ENCODE measurements at regions not wholly inside any gene's neighbourhood (a gene's known extent, or its start where the extent isn't known, plus 50 kb on each side); places are given as distances from the start of the nearest gene placed in this dataset.

- H3K4me3 ChIP-seq: no peak overlapping the region
- no peak overlapping the region for H3K27ac ChIP-seq
- H3K36me3 ChIP-seq: no peaks in the 10 kb centered on the region
- intact Hi-C loops (cut with DNase I): no loop called here
- no peak for ATAC-seq
- H3K27me3 ChIP-seq (ENCODE audit: low read depth): no peaks in the 10 kb centered on the region
- H3K9me3 ChIP-seq: no peaks in the 10 kb centered on the region
- DNase-seq: no peak
- no peaks in the 10 kb centered on the region for H3K4me1 ChIP-seq
- no peak for TF ChIP-seq CTCF (IDR thresholded peaks at IDR 0.05)
Measured at GRCh38 chr17:55870044-55870443, 119.2 kb downstream of the PCTP start.

GRCh38 chr17:55872374-55872773 lies 121.5 kb downstream of the PCTP start:
- Histone ChIP-seq H3K36me3 (no peaks in the 10 kb centered on the region), H3K9me3 (no peaks in the 10 kb centered on the region), H3K4me3 (no peak overlapping the region), H3K4me1 (no peaks in the 10 kb centered on the region), H3K27me3 (ENCODE audit: low read depth) (no peaks in the 10 kb centered on the region), H3K27ac (no peak overlapping the region)
- no peak for TF ChIP-seq CTCF (IDR thresholded peaks at IDR 0.05)
- intact Hi-C loops (cut with DNase I): no loop called here
- DNase-seq: no peak
- ATAC-seq: no peak

GRCh38 chr17:55873017-55873758 lies 122.3 kb downstream of the PCTP start:
- Histone ChIP-seq H3K4me3 (no peak overlapping the region), H3K36me3 (no peaks in the 10 kb centered on the region), H3K9me3 (no peaks in the 10 kb centered on the region), H3K27me3 (ENCODE audit: low read depth) (no peaks in the 10 kb centered on the region), H3K27ac (no peak overlapping the region), H3K4me1 (no peaks in the 10 kb centered on the region)
- no peak for TF ChIP-seq CTCF (IDR thresholded peaks at IDR 0.05)
- ATAC-seq: no peak
- intact Hi-C loops (cut with DNase I): no loop called here
- no peak for DNase-seq

- intact Hi-C loops (cut with DNase I): no loop called here
- DNase-seq (no peak), ATAC-seq (no peak)
- no peaks in the 10 kb centered on the region for H3K9me3 ChIP-seq
- H3K27ac ChIP-seq: no peak overlapping the region
- no peaks in the 10 kb centered on the region for H3K36me3 ChIP-seq
- TF ChIP-seq CTCF (IDR thresholded peaks at IDR 0.05): no peak
- H3K4me3 ChIP-seq: no peak overlapping the region
- H3K4me1 ChIP-seq: no peaks in the 10 kb centered on the region
- peaks cover 7% of the 10 kb centered on the region for H3K27me3 ChIP-seq (ENCODE audit: low read depth)
Measured at GRCh38 chr17:55883149-55883548, 132.3 kb downstream of the PCTP start.

GRCh38 chr17:55887531-55887930 lies 136.7 kb downstream of the PCTP start:
- no peaks in the 10 kb centered on the region for H3K9me3 ChIP-seq

More at GRCh38 chr17:55887531-55887930, 136.7 kb downstream of the PCTP start:
- DNase-seq: no peak
- intact Hi-C loops (cut with DNase I): no loop called here
- H3K4me1 ChIP-seq: no peaks in the 10 kb centered on the region
- H3K27ac ChIP-seq: no peak overlapping the region
- no peak for TF ChIP-seq CTCF (IDR thresholded peaks at IDR 0.05)
- H3K36me3 ChIP-seq: no peaks in the 10 kb centered on the region
- no peak for ATAC-seq
- H3K27me3 ChIP-seq (ENCODE audit: low read depth): no peaks in the 10 kb centered on the region
- H3K4me3 ChIP-seq: no peak overlapping the region

All from lower lobe of right lung (tissue), 2 donors.